GM13976 (cell line): ENCODE measurements at regions not wholly inside any gene's neighbourhood (a gene's known extent, or its start where the extent isn't known, plus 50 kb on each side); places are given as distances from the start of the nearest gene placed in this dataset.

Experiments used
- DNase-seq: peaks from one replicate; pipeline ENCODE4 v3.0.0; 2012; ENCODE audit warnings: low spot score
- CTCF ChIP-seq: IDR thresholded peaks from 2 replicates; pipeline ENCODE4 v1.5.1; 2012; ENCODE audit warnings: borderline replicate concordance, mild to moderate bottlenecking; ENCODE audit not compliant: insufficient read depth; ENCODE audit errors: extremely low read depth, missing control alignments, control extremely low read depth
- in situ Hi-C: fragments of 300-500 bp; cut with MboI; formaldehyde crosslinking; loops from one replicate; pipeline ENCODE4 v1.12.0; 2022; ENCODE audit warnings: low sequenced_read_pairs, mixed read lengths, inconsistent platforms; ENCODE audit not compliant: unreplicated experiment

DNA sequence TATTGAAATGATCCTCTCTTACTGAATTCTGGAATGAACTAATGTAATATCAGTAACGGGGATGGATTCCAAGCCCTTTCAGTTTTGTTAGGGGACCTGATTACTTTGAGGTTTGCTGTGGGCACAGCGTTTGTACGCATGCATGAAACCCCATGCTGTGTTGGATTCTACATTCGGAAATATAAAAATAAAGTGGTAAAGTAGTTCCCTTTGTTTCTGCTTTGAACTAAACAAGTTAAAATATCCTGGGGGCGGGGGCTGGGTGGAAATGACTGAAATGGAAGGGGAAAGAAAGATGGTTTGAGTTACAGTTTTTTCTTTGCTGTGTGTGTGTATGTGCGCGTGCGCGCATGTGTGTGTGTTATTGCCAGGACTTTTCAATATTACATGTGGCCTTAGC lies 196.5 kb upstream of the OPRM1 start:
- DNase-seq, result no peak
- no peak for TF ChIP-seq CTCF
- in situ Hi-C loops, result no loop called here

DNA sequence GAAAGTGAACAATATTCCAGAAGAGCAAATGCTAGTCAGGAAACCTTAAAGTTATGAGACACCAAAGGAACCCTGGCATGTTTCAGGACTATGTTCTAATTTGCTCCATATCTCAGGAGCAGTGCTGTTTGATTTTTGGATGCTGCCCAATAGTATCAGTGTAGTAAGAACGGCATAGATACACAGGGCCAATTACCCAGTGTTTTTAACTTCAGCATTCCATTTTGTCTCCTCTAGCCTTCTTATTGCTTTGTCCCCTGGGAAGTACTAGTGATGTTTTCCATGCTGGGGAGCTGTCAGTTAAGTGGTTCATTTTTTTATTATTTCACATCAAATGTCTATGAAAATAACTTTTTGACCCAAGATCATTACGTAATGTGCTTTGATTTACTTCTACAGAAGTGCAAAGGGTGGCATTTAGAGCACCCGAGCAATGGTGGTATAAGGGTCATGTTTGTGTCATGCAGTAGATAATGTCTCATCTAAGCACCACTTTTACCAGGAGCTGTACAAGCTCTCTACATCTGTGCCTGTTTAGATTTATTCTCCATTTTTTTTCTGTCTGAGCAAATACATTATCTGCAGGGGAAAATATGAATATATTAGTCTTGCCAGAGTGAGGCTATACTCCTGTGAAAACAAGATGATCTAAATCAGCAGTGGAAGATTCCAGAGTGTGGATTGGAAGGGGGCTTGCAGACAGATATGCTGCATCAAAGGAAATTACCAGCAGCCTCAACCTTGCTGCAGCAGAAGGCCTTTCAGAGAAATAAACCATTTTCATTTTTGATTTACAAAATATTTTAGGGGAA lies 198.8 kb upstream of the OPRM1 start:
- TF ChIP-seq CTCF, result no peak
- no peak for DNase-seq
- in situ Hi-C loops, result no loop called here

- no peak for DNase-seq
- no peak for TF ChIP-seq CTCF
- in situ Hi-C loops, result no loop called here
Observed at GRCh38 chr6:153832543-153832942, 206.5 kb upstream of the OPRM1 start.

GRCh38 chr6:153831350-153832078 lies 207.5 kb upstream of the OPRM1 start:
- DNase-seq, result no peak
- in situ Hi-C loops, result no loop called here
- TF ChIP-seq CTCF, result no peak

GRCh38 chr6:153817173-153817572 lies 221.9 kb upstream of the OPRM1 start:
- in situ Hi-C loops, result no loop called here
- no peak for TF ChIP-seq CTCF
- DNase-seq, result no peak

DNA sequence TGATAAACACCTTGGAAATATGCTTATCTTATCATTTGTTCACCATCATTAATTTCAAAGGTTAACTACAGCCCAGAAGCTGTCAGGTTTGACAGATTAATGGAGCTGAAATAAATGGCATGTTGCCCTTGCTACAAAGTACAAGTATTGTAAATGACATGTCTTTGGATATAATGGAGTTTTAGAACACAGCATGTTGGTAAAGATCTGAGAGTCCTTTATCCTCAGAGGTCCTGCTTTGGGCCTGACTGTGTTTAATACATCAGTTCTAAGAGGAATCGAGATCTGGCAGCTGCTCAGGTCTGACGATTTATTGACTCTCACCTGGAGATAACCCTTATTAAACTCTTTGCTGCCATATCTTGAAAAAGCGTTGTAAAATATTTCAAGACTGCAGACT lies 222.7 kb upstream of the OPRM1 start:
- in situ Hi-C loops, result no loop called here
- DNase-seq, result no peak

More for the DNA sequence above, 222.7 kb upstream of the OPRM1 start:
- no peak for TF ChIP-seq CTCF
